HL-60 (cell line): ENCODE measurements at regions not wholly inside any gene's neighbourhood (a gene's known extent, or its start where the extent isn't known, plus 50 kb on each side); places are given as distances from the start of the nearest gene placed in this dataset.

Experiments used
- CTCF ChIP-seq: IDR thresholded peaks from one replicate; pipeline ENCODE4 v1.5.1; 2011; ENCODE audit warnings: low read length, control low read depth, inconsistent platforms; ENCODE audit not compliant: insufficient read depth
- GABPA ChIP-seq: IDR thresholded peaks from 2 replicates; pipeline ENCODE4 v1.6.1; 2012; ENCODE audit warnings: low read depth
- POLR2AphosphoS5 ChIP-seq: IDR thresholded peaks from 2 replicates; pipeline ENCODE4 v1.6.1; 2012; ENCODE audit warnings: low read depth
- REST ChIP-seq: IDR thresholded peaks from 2 replicates; pipeline ENCODE4 v1.6.1; 2012; ENCODE audit warnings: low read depth; ENCODE audit not compliant: insufficient replicate concordance

GRCh38 chr20:4470375-4470774 is 215.9 kb upstream of the PRNP start:
- TF ChIP-seq GABPA: no peak
- TF ChIP-seq POLR2AphosphoS5: no peak
- TF ChIP-seq CTCF: no peak
- no peak for TF ChIP-seq REST
